A673 (cell line): ENCODE measurements at regions not wholly inside any gene's neighbourhood (a gene's known extent, or its start where the extent isn't known, plus 50 kb on each side); places are given as distances from the start of the nearest gene placed in this dataset.

Source experiments
- BruUV-seq: library from RNA; stranded (reverse); fragments of 400-500 nt; replicated peaks from 2 replicates; lab custom pipeline; 2021; lab: Mats Ljungman, UMichigan
- CTCF ChIA-PET: fragments of 300-600 bp; sonication (Branson Sonifier 250); formaldehyde crosslinking; loops from one replicate; lab custom pipeline; 2022; ENCODE audit warnings: antibody characterized with exemption; lab: Charles Lee
- POLR2A ChIA-PET: fragments of 300-600 bp; sonication (Branson Sonifier 250); formaldehyde crosslinking; loops from one replicate; lab custom pipeline; 2022; ENCODE audit warnings: antibody characterized with exemption; ENCODE audit not compliant: low non-redundant PET; lab: Charles Lee
- DNase-seq: peaks from one replicate; pipeline ENCODE4 v3.0.0-alpha.2; 2015; ENCODE audit warnings: low spot score
- H3K27ac ChIP-seq: fragments of 200-600 bp; sonication (generic); 2 replicates; pipeline ENCODE4 v1.5.1; 2016; ENCODE audit warnings: mixed run types, low read depth, mild to moderate bottlenecking, mixed read lengths, antibody characterized with exemption, low read length; ENCODE audit not compliant: poor library complexity, severe bottlenecking
- H3K27me3 ChIP-seq: fragments of 200-600 bp; sonication (generic); replicated peaks from 2 replicates; pipeline ENCODE4 v1.6.1; 2017; ENCODE audit warnings: mixed run types, low read depth, mild to moderate bottlenecking, mixed read lengths, antibody characterized with exemption, low read length; ENCODE audit not compliant: insufficient read depth, poor library complexity
- H3K36me3 ChIP-seq: fragments of 200-600 bp; sonication (generic); 2 replicates; pipeline ENCODE4 v1.6.1; 2016; ENCODE audit warnings: mixed run types, mild to moderate bottlenecking, mixed read lengths, antibody characterized with exemption, low read length; ENCODE audit not compliant: insufficient read depth, poor library complexity, severe bottlenecking
- H3K4me1 ChIP-seq: fragments of 200-600 bp; sonication (generic); 2 replicates; pipeline ENCODE4 v1.6.1; 2017; ENCODE audit warnings: mixed run types, mild to moderate bottlenecking, mixed read lengths, antibody characterized with exemption, low read length; ENCODE audit not compliant: insufficient read depth, poor library complexity, severe bottlenecking
- H3K4me3 ChIP-seq: fragments of 200-600 bp; sonication (generic); 2 replicates; pipeline ENCODE4 v1.5.1; 2016; ENCODE audit warnings: low read depth, mixed run types, mild to moderate bottlenecking, mixed read lengths, low read length; ENCODE audit not compliant: poor library complexity, severe bottlenecking
- H3K9me3 ChIP-seq: fragments of 200-600 bp; sonication (generic); 2 replicates; pipeline ENCODE4 v1.6.1; 2016; ENCODE audit warnings: mixed run types, low read depth, mild to moderate bottlenecking, mixed read lengths, antibody characterized with exemption, low read length; ENCODE audit not compliant: poor library complexity, severe bottlenecking
- CTCF ChIP-seq: fragments of 300-800, 200-600 bp; sonication (generic); conservative IDR thresholded peaks from 2 replicates; pipeline ENCODE4 v1.5.1; 2017; ENCODE audit warnings: low read depth, mild to moderate bottlenecking, antibody characterized with exemption, low read length, moderate library complexity, mixed read lengths
- EZH2 ChIP-seq: fragments of 200-600 bp; sonication (generic); IDR thresholded peaks from 2 replicates; pipeline ENCODE4 v1.6.1; 2017; ENCODE audit warnings: borderline replicate concordance, low read depth, mild to moderate bottlenecking, mixed read lengths, antibody characterized with exemption, low read length; ENCODE audit not compliant: poor library complexity, severe bottlenecking
- intact Hi-C: fragments of 100-400 bp; cut with micrococcal nuclease; formaldehyde crosslinking; loops from one replicate; pipeline ENCODE4 v1.10.0; 2022; ENCODE audit not compliant: unreplicated experiment

GRCh38 chr5:77866198-77866597, 90.1 kb upstream of the TBCA start:
- Histone ChIP-seq H3K27me3 (peaks cover 43% of the 10 kb centered on the region), H3K27ac (no peak overlapping the region), H3K4me1 (no peaks in the 10 kb centered on the region), H3K36me3 (no peaks in the 10 kb centered on the region), H3K4me3 (no peak overlapping the region), H3K9me3 (no peaks in the 10 kb centered on the region)
- no peak for TF ChIP-seq EZH2
- TF ChIP-seq CTCF: no peak
- DNase-seq: no peak
- ChIA-PET CTCF (no interaction called here), POLR2A (no interaction called here)
- intact Hi-C loops: no loop called here
- BruUV-seq: no TSS peak

GRCh38 chr5:77864997-77865396, 88.9 kb upstream of the TBCA start:
- CTCF ChIA-PET: no interaction called here
- TF ChIP-seq CTCF: no peak
- no peak for TF ChIP-seq EZH2
- POLR2A ChIA-PET: no interaction called here
- DNase-seq: no peak
- no peak overlapping the region for H3K27ac ChIP-seq
- no peaks in the 10 kb centered on the region for H3K9me3 ChIP-seq
- H3K27me3 ChIP-seq: peaks cover 51% of the 10 kb centered on the region
- intact Hi-C loops: no loop called here
- no TSS peak for BruUV-seq
- H3K4me1 ChIP-seq: no peaks in the 10 kb centered on the region
- H3K4me3 ChIP-seq: no peak overlapping the region
- H3K36me3 ChIP-seq: no peaks in the 10 kb centered on the region

GRCh38 chr5:77863181-77863580, 87.0 kb upstream of the TBCA start:
- H3K4me3 ChIP-seq: no peak overlapping the region
- no peak for DNase-seq
- POLR2A ChIA-PET: no interaction called here

More at GRCh38 chr5:77863181-77863580, 87.0 kb upstream of the TBCA start:
- Histone ChIP-seq H3K36me3 (no peaks in the 10 kb centered on the region), H3K27me3 (peaks cover 62% of the 10 kb centered on the region), H3K27ac (no peak overlapping the region), H3K4me1 (no peaks in the 10 kb centered on the region), H3K9me3 (no peaks in the 10 kb centered on the region)
- BruUV-seq: no TSS peak
- TF ChIP-seq CTCF (no peak), EZH2 (no peak)
- CTCF ChIA-PET: no interaction called here
- intact Hi-C loops: no loop called here
